Hepatocyte (in vitro differentiated cells): ENCODE measurements at regions not wholly inside any gene's neighbourhood (a gene's known extent, or its start where the extent isn't known, plus 50 kb on each side); places are given as distances from the start of the nearest gene placed in this dataset.

Experiments used
- DNase-seq: peaks from one replicate; pipeline ENCODE4 v3.0.0-alpha.2; 2016; ENCODE audit warnings: low spot score
- H2AFZ ChIP-seq: fragments of 200-600 bp; sonication (generic); 2 replicates; pipeline ENCODE4 v1.6.0; 2016; ENCODE audit warnings: antibody characterized with exemption, mild to moderate bottlenecking
- H3K27ac ChIP-seq: fragments of 200-600 bp; sonication (generic); 2 replicates; pipeline ENCODE4 v1.5.1; 2016; ENCODE audit warnings: mild to moderate bottlenecking
- H3K27me3 ChIP-seq: fragments of 200-600 bp; sonication (generic); 2 replicates; pipeline ENCODE4 v1.6.1; 2016
- H3K36me3 ChIP-seq: fragments of 200-600 bp; sonication (generic); replicated peaks from 2 replicates; pipeline ENCODE4 v1.5.1; 2016; ENCODE audit warnings: low read depth; ENCODE audit not compliant: insufficient read depth
- H3K4me1 ChIP-seq: fragments of 200-600 bp; sonication (generic); 2 replicates; pipeline ENCODE4 v1.5.1; 2016; ENCODE audit warnings: mild to moderate bottlenecking, moderate library complexity; ENCODE audit not compliant: insufficient read depth
- H3K4me2 ChIP-seq: fragments of 200-600 bp; sonication (generic); 2 replicates; pipeline ENCODE4 v1.6.0; 2016
- H3K4me3 ChIP-seq: fragments of 200-600 bp; sonication (generic); 2 replicates; pipeline ENCODE4 v1.5.1; 2016; ENCODE audit warnings: mild to moderate bottlenecking
- H3K79me2 ChIP-seq: fragments of 200-600 bp; sonication (generic); 2 replicates; pipeline ENCODE4 v1.6.0; 2017; ENCODE audit warnings: mild to moderate bottlenecking
- H3K9me2 ChIP-seq: fragments of 200-600 bp; sonication (generic); replicated peaks from 2 replicates; pipeline ENCODE4 v1.6.0; 2017; ENCODE audit warnings: mild to moderate bottlenecking; ENCODE audit not compliant: insufficient read depth
- H3K9me3 ChIP-seq: fragments of 200-600 bp; sonication (generic); 2 replicates; pipeline ENCODE4 v1.5.1; 2016; ENCODE audit warnings: low read depth, mild to moderate bottlenecking
- H4K20me1 ChIP-seq: fragments of 200-600 bp; sonication (generic); 2 replicates; pipeline ENCODE4 v1.6.0; 2016; ENCODE audit warnings: mild to moderate bottlenecking; ENCODE audit not compliant: insufficient read depth, poor library complexity, severe bottlenecking
- CTCF ChIP-seq: fragments of 200-600 bp; sonication (generic); IDR thresholded peaks from 2 replicates; pipeline ENCODE4 v1.5.1; 2016; ENCODE audit warnings: antibody characterized with exemption, mild to moderate bottlenecking; ENCODE audit not compliant: poor library complexity
- EZH2 ChIP-seq: fragments of 200-600 bp; sonication (generic); IDR thresholded peaks from 2 replicates; pipeline ENCODE4 v1.6.1; 2016; ENCODE audit warnings: antibody characterized with exemption, mild to moderate bottlenecking, borderline replicate concordance
- EZH2phosphoT487 ChIP-seq: fragments of 200-600 bp; sonication (generic); IDR thresholded peaks from one replicate; pipeline ENCODE4 v1.6.1; 2018; ENCODE audit warnings: antibody characterized with exemption, mild to moderate bottlenecking, low read depth, moderate library complexity; ENCODE audit not compliant: unreplicated experiment, severe bottlenecking
- WGBS: methylation state at CpG from one replicate; pipeline ENCODE4 v1.1.6; 2016; ENCODE audit warnings: low lambda C conversion rate; ENCODE audit errors: missing lambda C conversion rate; 5-methylcytosine and 5-hydroxymethylcytosine counted together

GRCh38 chr9:12878351-12878978, 103.6 kb downstream of the LURAP1L start:
- H3K4me2 ChIP-seq = no peak overlapping the region
- peaks cover 27% of the 10 kb centered on the region for H3K4me1 ChIP-seq
- no peak for DNase-seq
- no peaks in the 10 kb centered on the region for H3K79me2 ChIP-seq
- no peaks in the 10 kb centered on the region for H3K9me3 ChIP-seq
- H3K27me3 ChIP-seq = no peaks in the 10 kb centered on the region
- H3K9me2 ChIP-seq = no peaks in the 10 kb centered on the region
- H4K20me1 ChIP-seq = no peaks in the 10 kb centered on the region
- no peak overlapping the region for H3K27ac ChIP-seq
- no peak overlapping the region for H2AFZ ChIP-seq
- no peak for TF ChIP-seq EZH2
- TF ChIP-seq CTCF = no peak
- no peaks in the 10 kb centered on the region for H3K36me3 ChIP-seq
- no peak overlapping the region for H3K4me3 ChIP-seq
- WGBS = 34% methylated on average over 5 of the region's 5 CpGs

- H3K9me3 ChIP-seq = no peaks in the 10 kb centered on the region
- no peaks in the 10 kb centered on the region for H3K27me3 ChIP-seq
- no peak for DNase-seq
- peaks cover 27% of the 10 kb centered on the region for H3K4me1 ChIP-seq
- TF ChIP-seq CTCF (no peak), EZH2 (no peak), EZH2phosphoT487 (no peak)
- no peaks in the 10 kb centered on the region for H4K20me1 ChIP-seq
- H3K27ac ChIP-seq = peak overlapping the region; percentile 3
- H3K9me2 ChIP-seq = no peaks in the 10 kb centered on the region
- no peak overlapping the region for H2AFZ ChIP-seq
- H3K36me3 ChIP-seq = no peaks in the 10 kb centered on the region
- no peaks in the 10 kb centered on the region for H3K79me2 ChIP-seq
- peak overlapping the region; percentile 5 for H3K4me2 ChIP-seq
- H3K4me3 ChIP-seq = no peak overlapping the region
These were observed 105.1 kb downstream of the LURAP1L start for GRCh38 chr9:12879961-12880360.

GRCh38 chr9:12880406-12881015, 105.7 kb downstream of the LURAP1L start:
- Histone ChIP-seq H3K9me2 (no peaks in the 10 kb centered on the region), H3K27ac (peak overlapping the region; percentile 3), H3K27me3 (no peaks in the 10 kb centered on the region), H3K4me3 (no peak overlapping the region), H3K79me2 (no peaks in the 10 kb centered on the region), H3K4me1 (peaks cover 27% of the 10 kb centered on the region), H3K36me3 (no peaks in the 10 kb centered on the region), H3K4me2 (peak overlapping the region; percentile 5), H3K9me3 (no peaks in the 10 kb centered on the region), H4K20me1 (no peaks in the 10 kb centered on the region), H2AFZ (no peak overlapping the region)
- WGBS = 28% methylated on average over 3 of the region's 3 CpGs
- TF ChIP-seq EZH2phosphoT487 (no peak), CTCF (no peak), EZH2 (no peak)
- no peak for DNase-seq
